Activated CD8-positive, alpha-beta memory T cell treated with anti-CD3 and anti-CD28 coated beads for 1 hour (primary cell): ENCODE measurements at regions not wholly inside any gene's neighbourhood (a gene's known extent, or its start where the extent isn't known, plus 50 kb on each side); places are given as distances from the start of the nearest gene placed in this dataset.

ENCODE experiments used
- DNase-seq, 2 donors: peaks; one replicate each; pipeline ENCODE4 v3.0.0-alpha.2; 2020; ENCODE audit warnings: low read depth in 1 of 2; ENCODE audit errors: extremely low read depth in 1 of 2

DNA sequence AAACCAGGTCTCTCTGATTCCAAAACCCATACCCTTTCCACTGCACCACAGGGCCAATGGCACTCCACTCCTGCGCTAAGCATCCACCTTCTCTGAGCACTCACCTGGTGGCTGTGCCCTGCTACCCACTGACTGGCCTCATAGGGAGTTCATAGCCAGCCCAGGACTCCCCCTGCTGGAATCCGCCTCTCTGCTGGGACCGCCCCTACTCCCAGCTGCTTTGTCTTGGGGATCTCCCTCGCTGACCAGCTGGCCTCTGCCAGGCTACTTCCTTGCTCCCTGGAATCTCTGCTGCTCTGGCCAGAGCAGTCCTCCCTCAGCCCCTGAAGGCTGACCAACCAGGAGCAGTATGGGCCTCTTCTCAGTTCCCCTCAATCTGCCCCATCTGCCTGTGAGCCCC is 129.7 kb downstream of the FAXC start:
- DNase-seq: no peak

- no peak for DNase-seq
Observed at GRCh38 chr6:99216959-99217358, 132.5 kb downstream of the FAXC start.

DNA sequence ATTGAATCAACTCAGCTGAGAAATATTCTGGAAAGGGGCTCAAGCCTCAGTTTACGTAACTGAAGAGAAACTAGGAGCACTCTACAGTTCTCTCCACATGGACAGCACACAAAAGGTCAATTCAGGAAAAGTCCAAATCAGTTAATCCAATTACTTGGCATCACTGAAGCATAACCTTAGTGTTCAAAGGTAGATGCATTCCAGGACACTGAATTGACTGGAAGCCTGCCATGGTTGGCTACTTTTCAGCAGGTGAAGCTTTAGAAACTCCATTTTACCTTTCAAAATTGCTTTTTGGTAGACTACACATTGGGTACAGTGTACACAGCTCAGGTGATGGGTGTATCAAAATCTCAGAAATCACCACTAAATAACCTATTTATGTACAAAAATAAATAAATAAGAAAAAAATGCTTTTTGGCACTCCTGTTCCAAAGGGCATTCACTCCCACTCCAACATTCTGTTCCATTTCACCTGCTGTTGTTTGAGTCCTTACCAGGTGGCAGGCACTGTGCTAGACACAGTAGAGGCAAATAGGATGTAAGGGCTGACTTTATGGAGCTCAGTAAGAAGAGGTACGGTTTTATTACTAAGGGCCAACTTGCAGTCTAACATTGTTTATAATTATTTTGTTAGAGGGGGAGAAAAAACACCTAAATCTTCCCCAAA is 153.4 kb downstream of the FAXC start:
- DNase-seq: no peak

DNA sequence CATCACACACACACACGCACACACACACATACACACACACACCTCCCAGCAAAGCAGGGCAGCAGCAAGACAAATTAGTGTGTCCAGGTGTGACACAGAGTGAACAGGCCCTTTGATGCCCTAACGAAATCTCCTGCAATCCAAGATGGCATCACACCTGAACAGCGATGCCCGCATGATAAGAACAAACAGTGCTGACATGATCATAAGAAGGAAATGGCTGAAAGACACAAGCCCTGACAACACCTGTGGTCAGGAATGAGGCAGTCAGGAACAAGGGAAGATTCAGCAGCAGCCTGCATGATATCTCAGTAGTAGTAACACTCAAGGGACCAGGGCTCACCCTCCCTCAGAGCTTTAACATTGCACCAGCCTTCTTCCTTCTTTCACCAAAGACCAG is 156.9 kb downstream of the FAXC start:
- DNase-seq: no peak

- no peak for DNase-seq
Observed at GRCh38 chr6:99189823-99190721, 159.4 kb downstream of the FAXC start.

DNA sequence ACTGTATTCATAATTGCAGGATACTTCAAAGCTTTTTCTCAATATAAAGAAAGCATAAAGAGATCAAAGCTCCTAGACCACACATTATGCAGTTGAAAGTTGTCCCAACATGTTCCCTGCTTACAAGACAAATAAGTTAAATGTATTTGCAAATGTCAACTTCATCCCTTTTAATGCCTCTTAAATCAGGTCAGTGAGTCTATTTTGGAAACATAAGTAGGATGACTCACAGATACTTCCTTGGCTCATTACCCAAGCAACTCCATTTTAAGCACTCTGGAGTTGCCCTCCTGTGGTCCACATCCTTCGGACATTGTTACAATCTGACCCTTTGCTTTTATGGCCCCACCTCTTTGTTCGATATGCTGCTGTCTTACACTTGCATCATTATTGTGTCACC is 162.0 kb downstream of the FAXC start:
- no peak for DNase-seq

- DNase-seq: no peak
Observed at GRCh38 chr6:99186417-99186816, 163.1 kb downstream of the FAXC start.

GRCh38 chr6:99185525-99185924 is 163.9 kb downstream of the FAXC start:
- DNase-seq: no peak

DNA sequence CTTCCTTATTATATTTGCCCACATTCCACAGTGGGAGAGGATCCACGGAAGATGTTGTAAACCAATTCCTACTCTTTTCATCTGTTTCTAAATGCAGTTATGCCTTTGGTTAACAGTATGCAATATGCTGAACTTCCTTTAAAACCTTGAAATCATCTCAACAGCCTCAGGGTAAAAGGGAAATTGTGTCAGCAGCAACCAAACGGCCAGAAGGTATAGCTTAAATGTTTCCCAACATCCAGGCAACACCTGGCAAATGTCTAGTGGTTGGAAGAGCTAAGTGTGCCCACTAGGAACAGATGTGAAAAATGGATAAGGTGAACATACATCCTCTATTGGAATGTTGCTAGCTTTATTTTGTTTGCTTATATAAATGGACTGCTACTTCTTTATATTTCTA is 164.8 kb downstream of the FAXC start:
- no peak for DNase-seq

DNA sequence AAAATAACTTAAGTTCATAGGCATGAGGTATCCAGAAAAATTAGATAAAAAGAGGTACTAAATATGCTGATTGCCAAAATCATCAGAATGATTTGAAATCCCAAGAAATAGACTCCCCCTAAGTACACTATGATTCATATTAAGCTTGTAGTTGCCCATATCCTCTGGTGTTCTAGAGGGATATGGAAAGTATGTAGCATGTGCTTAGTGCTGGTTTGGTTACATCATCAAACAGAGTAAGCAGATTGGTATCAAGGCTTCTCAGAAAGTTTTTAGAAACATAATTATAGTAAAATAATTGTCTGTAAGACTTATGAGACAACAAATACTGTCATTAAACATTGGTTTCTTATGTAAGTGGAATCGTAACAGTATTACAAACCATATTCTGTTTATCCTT is 166.4 kb downstream of the FAXC start:
- no peak for DNase-seq

GRCh38 chr6:99181174-99181573 is 168.3 kb downstream of the FAXC start:
- no peak for DNase-seq

DNA sequence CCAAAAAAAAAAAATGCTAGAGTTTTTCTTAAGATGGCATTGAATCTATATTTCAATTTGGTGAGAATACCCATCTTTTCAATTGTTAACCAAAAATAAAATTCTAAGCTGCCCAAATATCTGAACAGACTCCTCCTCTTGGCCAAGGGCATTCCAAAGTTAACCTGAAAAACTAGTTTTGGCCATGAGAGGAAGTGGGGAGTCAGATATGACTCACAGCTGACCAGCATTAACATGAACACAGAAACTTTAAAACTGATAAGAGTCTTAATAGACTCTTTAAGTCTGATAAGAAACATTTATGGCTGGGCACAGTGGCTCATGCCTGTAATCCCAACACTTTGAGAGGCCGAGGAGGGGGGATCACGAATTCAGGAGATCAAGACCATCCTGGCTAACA is 171.3 kb downstream of the FAXC start:
- DNase-seq: no peak

- no peak for DNase-seq
Observed at GRCh38 chr6:99177736-99178135, 171.7 kb downstream of the FAXC start.

DNA sequence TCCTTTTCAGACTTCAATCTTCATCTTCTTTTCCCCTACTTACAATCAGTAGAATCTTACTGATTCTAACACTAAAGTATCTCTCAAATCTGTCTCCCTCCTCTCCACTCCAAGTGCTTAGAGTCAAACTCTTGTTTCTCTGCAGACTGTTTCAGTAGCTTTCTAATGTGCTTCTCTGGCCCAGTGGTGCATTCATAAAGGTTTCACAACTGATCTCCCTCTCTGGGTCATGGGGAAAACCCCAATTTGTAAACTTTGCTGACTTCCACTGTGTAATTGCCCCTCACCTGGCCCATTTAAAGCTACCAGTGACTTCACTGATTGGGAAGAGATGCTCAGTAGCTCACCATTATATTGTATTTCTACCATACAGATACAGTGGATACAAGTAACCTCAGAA is 183.6 kb downstream of the FAXC start:
- no peak for DNase-seq

DNA sequence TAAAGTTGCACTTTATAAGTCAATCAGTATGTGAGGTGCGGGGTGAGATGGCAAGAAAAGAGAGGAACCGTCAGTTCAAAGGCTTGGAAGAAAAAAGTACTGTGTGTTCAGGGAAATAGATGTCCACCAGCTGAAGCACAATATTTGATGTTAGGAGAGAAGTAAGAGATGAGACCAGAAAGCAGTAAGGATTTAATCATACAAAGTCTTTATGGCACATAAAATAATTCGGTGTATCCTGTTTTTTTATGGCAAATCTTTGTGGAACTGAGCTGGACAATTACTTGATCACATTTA is 197.2 kb downstream of the FAXC start:
- DNase-seq: no peak

- peak in 1 of 2 donors; percentile 8 for DNase-seq
Observed at GRCh38 chr6:99151634-99152346, 197.7 kb downstream of the FAXC start.

GRCh38 chr6:99148761-99149160 is 200.7 kb downstream of the FAXC start:
- no peak for DNase-seq

DNA sequence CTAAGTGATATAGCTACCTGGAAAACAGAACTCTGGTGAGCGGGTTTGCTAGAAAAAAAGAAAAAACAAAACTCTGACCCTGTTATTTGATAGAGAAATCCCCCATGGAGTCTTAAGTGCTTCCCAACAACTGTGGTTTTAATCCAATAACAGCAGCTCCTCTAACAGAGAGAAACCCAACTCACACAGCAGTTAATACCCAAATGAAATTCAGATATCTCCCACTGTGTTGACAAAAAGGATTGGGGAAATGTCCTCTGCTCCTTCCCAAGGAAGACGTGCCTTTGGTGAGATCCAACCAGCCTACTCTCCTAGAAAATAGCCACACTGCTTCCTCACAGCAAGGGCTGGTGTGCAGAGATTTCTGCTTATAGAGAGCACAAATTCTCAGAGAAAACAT is 200.4 kb upstream of the FBXL4 start:
- no peak for DNase-seq

DNA sequence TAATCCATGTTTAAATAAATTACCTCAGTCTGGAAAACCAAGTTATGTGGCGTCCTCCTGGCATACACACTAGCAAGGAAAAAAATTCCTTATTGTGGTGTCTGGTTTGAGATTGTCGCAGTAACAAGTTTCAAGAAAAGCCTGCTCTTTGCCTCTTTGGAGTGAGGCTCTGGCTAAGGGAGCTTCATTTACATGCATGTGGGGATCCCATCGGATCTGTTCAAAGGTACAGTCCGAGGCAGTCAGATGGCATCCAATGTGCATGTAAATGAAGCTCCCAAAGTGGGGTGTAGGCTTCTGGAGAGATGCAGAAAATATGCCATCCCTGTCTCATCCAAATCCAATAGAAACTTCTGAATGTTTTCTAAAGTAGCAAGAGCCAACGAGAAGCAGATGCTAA is 199.5 kb upstream of the FBXL4 start:
- DNase-seq: no peak

DNA sequence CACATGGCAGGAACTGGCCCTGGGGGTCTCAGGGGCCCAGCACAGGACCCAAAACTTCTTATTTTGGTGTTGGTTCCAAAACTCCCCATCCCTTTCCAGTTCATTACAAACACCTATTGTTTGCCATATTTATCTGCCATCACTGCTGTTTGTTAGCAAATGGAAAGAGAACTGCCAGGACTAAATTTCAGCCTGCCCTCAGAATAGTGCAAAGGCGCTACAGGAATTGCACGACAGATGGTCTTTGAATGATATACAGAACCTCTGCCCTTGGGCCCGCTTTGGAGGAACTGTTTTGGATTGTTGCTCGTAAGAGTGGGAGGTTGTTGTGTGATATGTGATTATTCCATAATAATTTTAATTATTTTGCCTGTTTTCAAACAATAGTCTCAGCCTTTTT is 199.0 kb upstream of the FBXL4 start:
- no peak for DNase-seq

DNA sequence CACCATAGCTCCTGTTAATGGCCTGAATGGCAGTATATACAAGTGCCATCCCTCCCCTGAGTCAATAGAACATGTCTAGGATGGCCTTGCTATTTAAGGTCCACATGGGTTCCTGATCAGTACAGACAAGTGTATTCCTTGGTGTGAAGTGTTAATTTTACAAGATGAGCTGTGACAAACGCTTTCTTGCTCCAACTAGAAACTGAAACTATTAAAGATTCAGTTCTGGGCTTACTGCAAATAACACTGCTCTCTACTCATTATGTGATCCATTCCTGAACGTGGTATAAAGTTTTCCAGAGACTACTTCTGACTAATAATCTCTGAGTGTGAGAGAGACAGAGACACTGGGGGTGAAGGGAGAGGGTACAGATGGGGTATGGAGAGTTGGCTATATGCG is 198.0 kb upstream of the FBXL4 start:
- no peak for DNase-seq
